DMS153 treated with DMSO at 0.1 percent for 48 hours (cell line): ENCODE measurements at regions not wholly inside any gene's neighbourhood (a gene's known extent, or its start where the extent isn't known, plus 50 kb on each side); places are given as distances from the start of the nearest gene placed in this dataset.
"Not testable (repeated sequence)": the region's sequence is repeated elsewhere in the genome, so short reads cannot be mapped to it uniquely, and the experiment has no call there.

ENCODE experiments used
- DNase-seq: peaks from one replicate; lab custom pipeline; 2025; ENCODE audit not compliant: unreplicated experiment; lab: John Stamatoyannopoulos, UW

GRCh38 chr10:53543410-53543809 lies 770.8 kb upstream of the MBL2 start:
- DNase-seq, result no peak

- no peak for DNase-seq
Measured at GRCh38 chr10:53537508-53537907, 764.9 kb upstream of the MBL2 start.

- no peak for DNase-seq
Measured at GRCh38 chr10:53536322-53536721, 763.7 kb upstream of the MBL2 start.

GRCh38 chr10:53534428-53534827 lies 761.8 kb upstream of the MBL2 start:
- no peak for DNase-seq

GRCh38 chr10:53528974-53529373 lies 756.4 kb upstream of the MBL2 start:
- no peak for DNase-seq

GRCh38 chr10:53521046-53521445 lies 748.5 kb upstream of the MBL2 start:
- DNase-seq, result no peak

- no peak for DNase-seq
Measured at GRCh38 chr10:53508197-53508596, 735.6 kb upstream of the MBL2 start.

GRCh38 chr10:53504492-53504891 lies 731.9 kb upstream of the MBL2 start:
- not testable (repeated sequence) for DNase-seq

- no peak for DNase-seq
Measured at GRCh38 chr10:53491774-53492173, 719.2 kb upstream of the MBL2 start.

- DNase-seq, result no peak
Measured at GRCh38 chr10:53490553-53490952, 718.0 kb upstream of the MBL2 start.

- no peak for DNase-seq
Measured at GRCh38 chr10:53489335-53490182, 717.0 kb upstream of the MBL2 start.

- no peak for DNase-seq
Measured at GRCh38 chr10:53487019-53487983, 714.7 kb upstream of the MBL2 start.

- DNase-seq, result not testable (repeated sequence)
Measured at GRCh38 chr10:53485422-53485821, 712.8 kb upstream of the MBL2 start.

GRCh38 chr10:53479365-53479764 lies 706.8 kb upstream of the MBL2 start:
- no peak for DNase-seq

GRCh38 chr10:53477313-53477675 lies 704.7 kb upstream of the MBL2 start:
- no peak for DNase-seq

GRCh38 chr10:53476650-53477312 lies 704.2 kb upstream of the MBL2 start:
- DNase-seq, result no peak

GRCh38 chr10:53469383-53469782 lies 696.8 kb upstream of the MBL2 start:
- DNase-seq, result no peak

- no peak for DNase-seq
Measured at GRCh38 chr10:53463539-53463938, 691.0 kb upstream of the MBL2 start.

- no peak for DNase-seq
Measured at GRCh38 chr10:53458007-53458406, 685.4 kb upstream of the MBL2 start.

- no peak for DNase-seq
Measured at GRCh38 chr10:53453196-53453595, 680.6 kb upstream of the MBL2 start.

GRCh38 chr10:53447576-53447975 lies 675.0 kb upstream of the MBL2 start:
- DNase-seq, result no peak
